ENCODE measurements at regions not wholly inside any gene's neighbourhood (a gene's known extent, or its start where the extent isn't known, plus 50 kb on each side); places are given as distances from the start of the nearest gene placed in this dataset.

GRCh38 chr16:7086822-7087616 lies 245.6 kb upstream of the RBFOX1 start:
- TF ChIP-seq TAF1 (IDR thresholded peaks at IDR 0.05; ENCODE audit: borderline replicate concordance, insufficient read depth, low read length) (no peak), POLR2AphosphoS5 (IDR thresholded peaks at IDR 0.05; ENCODE audit: low read depth, low read length) (no peak), SIN3A (IDR thresholded peaks at IDR 0.05; ENCODE audit: borderline replicate concordance, insufficient read depth, low read length) (no peak), FOXP2 (optimal IDR thresholded peaks at IDR 0.05; ENCODE audit: borderline replicate concordance, extremely low read depth, extremely low read length, insufficient read depth) (no peak)
- TF ChIP-seq, protein P1, sequence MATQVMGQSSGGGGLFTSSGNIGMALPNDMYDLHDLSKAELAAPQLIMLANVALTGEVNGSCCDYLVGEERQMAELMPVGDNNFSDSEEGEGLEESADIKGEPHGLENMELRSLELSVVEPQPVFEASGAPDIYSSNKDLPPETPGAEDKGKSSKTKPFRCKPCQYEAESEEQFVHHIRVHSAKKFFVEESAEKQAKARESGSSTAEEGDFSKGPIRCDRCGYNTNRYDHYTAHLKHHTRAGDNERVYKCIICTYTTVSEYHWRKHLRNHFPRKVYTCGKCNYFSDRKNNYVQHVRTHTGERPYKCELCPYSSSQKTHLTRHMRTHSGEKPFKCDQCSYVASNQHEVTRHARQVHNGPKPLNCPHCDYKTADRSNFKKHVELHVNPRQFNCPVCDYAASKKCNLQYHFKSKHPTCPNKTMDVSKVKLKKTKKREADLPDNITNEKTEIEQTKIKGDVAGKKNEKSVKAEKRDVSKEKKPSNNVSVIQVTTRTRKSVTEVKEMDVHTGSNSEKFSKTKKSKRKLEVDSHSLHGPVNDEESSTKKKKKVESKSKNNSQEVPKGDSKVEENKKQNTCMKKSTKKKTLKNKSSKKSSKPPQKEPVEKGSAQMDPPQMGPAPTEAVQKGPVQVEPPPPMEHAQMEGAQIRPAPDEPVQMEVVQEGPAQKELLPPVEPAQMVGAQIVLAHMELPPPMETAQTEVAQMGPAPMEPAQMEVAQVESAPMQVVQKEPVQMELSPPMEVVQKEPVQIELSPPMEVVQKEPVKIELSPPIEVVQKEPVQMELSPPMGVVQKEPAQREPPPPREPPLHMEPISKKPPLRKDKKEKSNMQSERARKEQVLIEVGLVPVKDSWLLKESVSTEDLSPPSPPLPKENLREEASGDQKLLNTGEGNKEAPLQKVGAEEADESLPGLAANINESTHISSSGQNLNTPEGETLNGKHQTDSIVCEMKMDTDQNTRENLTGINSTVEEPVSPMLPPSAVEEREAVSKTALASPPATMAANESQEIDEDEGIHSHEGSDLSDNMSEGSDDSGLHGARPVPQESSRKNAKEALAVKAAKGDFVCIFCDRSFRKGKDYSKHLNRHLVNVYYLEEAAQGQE (IDR thresholded peaks at IDR 0.05; ENCODE audit: insufficient read depth in 1 of 2, low read depth in 2 of 2, low read length in 2 of 2) = no peak

DNA sequence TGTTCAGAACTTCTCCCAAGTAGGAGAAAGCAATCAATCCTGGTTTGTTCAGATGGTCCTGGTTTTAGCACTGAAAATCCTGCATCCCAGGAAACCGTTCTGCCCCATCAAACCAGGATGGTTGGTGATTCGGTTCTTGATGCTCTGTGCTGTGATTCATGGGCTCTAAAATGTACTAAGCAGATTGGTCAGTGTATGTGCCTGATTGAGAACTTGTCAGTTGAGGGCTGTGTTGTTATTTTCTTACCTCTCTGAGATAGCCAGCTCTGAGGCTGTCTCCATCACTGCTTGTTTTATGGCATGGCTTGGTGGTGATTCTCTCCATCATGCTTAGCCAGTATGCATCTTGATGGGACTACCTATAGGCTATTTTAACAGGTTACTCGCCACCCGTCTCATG lies 246.9 kb upstream of the RBFOX1 start:
- no peak for TF ChIP-seq FOXP2 (optimal IDR thresholded peaks at IDR 0.05; ENCODE audit: borderline replicate concordance, extremely low read depth, extremely low read length, insufficient read depth)
- TF ChIP-seq, protein P1 (IDR thresholded peaks at IDR 0.05; ENCODE audit: insufficient read depth in 1 of 2, low read depth in 2 of 2, low read length in 2 of 2) = no peak
- TF ChIP-seq POLR2AphosphoS5 (IDR thresholded peaks at IDR 0.05; ENCODE audit: low read depth, low read length) = no peak
- TF ChIP-seq TAF1 (IDR thresholded peaks at IDR 0.05; ENCODE audit: borderline replicate concordance, insufficient read depth, low read length) = no peak

GRCh38 chr16:7083096-7083495 lies 249.5 kb upstream of the RBFOX1 start:
- TF ChIP-seq FOXP2 (optimal IDR thresholded peaks at IDR 0.05; ENCODE audit: borderline replicate concordance, extremely low read depth, extremely low read length, insufficient read depth) (no peak), POLR2AphosphoS5 (IDR thresholded peaks at IDR 0.05; ENCODE audit: low read depth, low read length) (no peak), TAF1 (IDR thresholded peaks at IDR 0.05; ENCODE audit: borderline replicate concordance, insufficient read depth, low read length) (no peak), SIN3A (IDR thresholded peaks at IDR 0.05; ENCODE audit: borderline replicate concordance, insufficient read depth, low read length) (no peak)
- TF ChIP-seq, protein P1 (IDR thresholded peaks at IDR 0.05; ENCODE audit: insufficient read depth in 1 of 2, low read depth in 2 of 2, low read length in 2 of 2) = no peak

- no peak for TF ChIP-seq POLR2AphosphoS5 (IDR thresholded peaks at IDR 0.05; ENCODE audit: low read depth, low read length)
- TF ChIP-seq TAF1 (IDR thresholded peaks at IDR 0.05; ENCODE audit: borderline replicate concordance, insufficient read depth, low read length) = no peak
Measured at GRCh38 chr16:7077636-7078035, 255.0 kb upstream of the RBFOX1 start.

GRCh38 chr16:7074715-7075114 lies 257.9 kb upstream of the RBFOX1 start:
- no peak for TF ChIP-seq SIN3A (IDR thresholded peaks at IDR 0.05; ENCODE audit: borderline replicate concordance, insufficient read depth, low read length)
- TF ChIP-seq TAF1 (IDR thresholded peaks at IDR 0.05; ENCODE audit: borderline replicate concordance, insufficient read depth, low read length) = no peak

DNA sequence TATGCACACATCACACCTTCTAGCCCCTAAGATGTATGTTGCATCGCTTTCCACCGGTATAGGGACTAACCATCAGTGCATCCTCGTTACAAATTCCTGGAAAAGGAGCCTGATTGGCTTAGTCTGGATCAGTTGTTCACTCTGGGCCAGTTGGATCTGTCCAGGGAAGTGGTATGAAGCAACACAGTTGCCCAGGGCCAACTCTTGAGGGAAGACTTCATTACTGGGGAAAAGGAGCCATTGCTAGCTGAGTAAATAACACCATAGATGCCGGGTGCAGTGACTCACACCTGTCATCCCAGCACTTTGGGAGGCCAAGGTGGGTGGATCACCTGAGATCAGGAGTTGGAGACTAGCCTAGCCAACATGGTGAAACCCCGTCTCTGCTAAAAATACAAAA lies 275.2 kb upstream of the RBFOX1 start:
- TF ChIP-seq SIN3A (IDR thresholded peaks at IDR 0.05; ENCODE audit: borderline replicate concordance, insufficient read depth, low read length) (no peak), TAF1 (IDR thresholded peaks at IDR 0.05; ENCODE audit: borderline replicate concordance, insufficient read depth, low read length) (no peak), FOXP2 (optimal IDR thresholded peaks at IDR 0.05; ENCODE audit: borderline replicate concordance, extremely low read depth, extremely low read length, insufficient read depth) (no peak), POLR2AphosphoS5 (IDR thresholded peaks at IDR 0.05; ENCODE audit: low read depth, low read length) (no peak)
- TF ChIP-seq, protein P1 (IDR thresholded peaks at IDR 0.05; ENCODE audit: insufficient read depth in 1 of 2, low read depth in 2 of 2, low read length in 2 of 2) = no peak
